ENCODE measurements at regions not wholly inside any gene's neighbourhood (a gene's known extent, or its start where the extent isn't known, plus 50 kb on each side); places are given as distances from the start of the nearest gene placed in this dataset.

DNA sequence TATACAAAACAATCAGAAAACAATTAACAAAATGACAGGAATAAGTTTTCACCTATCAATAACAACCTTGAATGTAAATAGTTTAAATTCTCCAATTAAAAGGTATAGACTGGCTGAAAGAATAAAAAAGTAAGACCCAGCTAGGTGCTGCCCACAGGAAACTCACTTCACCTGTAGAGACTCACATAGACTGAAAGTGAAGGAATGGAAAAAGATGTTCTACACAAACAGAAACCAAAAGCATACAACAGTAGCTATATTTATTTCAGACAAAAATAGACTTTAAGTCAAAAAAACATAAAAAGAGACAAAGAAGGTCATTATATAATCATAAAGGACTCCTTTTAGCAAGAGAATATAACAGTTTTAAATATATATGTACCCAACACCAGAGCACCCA, 152.4 kb upstream of the PWP1 start:
- DNase-seq, result no peak

DNA sequence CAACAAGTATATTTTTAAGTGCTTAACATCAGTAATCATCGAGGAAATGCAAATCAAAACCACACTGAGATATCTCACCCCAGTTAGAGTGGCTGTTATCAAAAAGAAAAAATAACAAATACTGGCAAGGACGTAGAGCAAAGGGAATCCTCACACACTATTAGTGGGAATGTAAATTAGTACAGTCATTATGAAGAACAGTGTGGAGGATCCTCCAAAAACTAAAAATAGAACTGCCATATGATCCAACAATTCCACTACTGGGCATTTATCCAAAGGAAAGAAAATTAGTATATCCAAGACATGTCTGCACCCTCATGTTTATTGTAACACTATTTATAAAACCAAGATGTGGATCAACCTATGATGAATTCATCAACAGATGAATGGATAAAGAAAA, 149.0 kb upstream of the PWP1 start:
- DNase-seq, result no peak

DNA sequence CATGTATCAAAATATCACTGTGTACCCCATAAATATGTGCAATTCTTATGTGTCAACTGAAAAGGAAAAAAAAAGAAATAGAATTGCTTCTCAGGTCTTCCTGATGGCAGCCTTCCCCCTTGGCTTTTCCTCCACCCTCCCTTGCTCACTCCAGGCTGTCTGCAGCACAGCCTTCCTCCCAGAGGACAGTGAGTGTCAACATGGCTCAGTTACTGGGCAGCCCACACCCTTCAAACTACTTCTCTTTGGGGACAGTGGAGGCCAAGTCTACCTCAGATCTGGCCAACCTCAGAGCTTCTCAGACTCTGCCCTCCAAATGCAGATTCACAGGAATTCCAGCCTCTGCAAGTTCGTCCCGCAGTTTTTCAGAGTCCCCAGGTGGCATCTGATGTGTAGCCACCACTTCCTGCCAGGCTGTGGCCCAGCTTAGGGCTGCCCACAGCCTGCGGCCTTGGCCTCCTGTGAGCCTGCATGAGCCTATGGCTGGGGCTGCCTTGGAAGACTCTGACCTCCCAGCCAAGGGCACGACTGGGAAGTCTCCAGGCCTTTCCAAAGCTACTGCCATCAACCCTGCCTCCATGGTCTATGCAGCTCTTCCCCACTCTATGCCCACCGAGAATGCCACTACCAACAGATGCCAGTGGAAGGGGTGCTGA, 148.0 kb upstream of the PWP1 start:
- DNase-seq, result no peak

DNA sequence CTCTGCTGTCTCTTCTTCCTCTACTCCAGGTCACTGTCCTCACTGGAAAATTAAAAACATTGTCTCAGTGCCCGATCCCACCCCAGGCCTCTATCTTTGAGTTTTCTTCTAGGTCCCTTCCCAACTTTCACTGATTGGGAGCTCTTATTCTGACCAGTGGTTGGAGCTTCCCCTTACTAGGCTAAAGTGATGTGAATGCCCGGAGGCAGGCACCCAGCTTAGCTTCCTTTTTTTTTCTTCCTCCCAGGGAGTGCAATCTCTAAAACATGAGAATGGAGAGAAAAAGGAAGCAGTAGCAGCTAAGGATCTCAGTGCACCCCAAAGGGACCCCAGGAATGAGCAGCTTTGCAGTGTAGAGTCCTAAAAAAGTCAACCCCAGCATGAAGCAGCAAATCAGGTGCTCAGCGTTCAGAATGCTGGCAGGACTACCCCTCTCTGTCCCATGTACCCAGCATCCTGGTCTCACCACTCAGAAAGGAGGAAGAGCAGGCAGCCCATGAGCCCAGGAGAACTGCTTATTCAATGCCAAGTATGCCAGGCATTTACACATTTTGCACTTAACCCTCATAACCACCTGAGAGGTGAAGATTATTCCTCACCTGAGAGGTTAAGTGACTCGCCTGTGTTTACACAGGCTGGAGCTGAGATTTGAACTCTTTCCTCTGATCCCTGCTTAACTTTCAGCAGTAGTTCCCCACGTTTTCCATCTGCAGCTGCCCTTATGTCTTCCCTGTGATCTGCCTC, 146.2 kb upstream of the PWP1 start:
- DNase-seq, result no peak

DNA sequence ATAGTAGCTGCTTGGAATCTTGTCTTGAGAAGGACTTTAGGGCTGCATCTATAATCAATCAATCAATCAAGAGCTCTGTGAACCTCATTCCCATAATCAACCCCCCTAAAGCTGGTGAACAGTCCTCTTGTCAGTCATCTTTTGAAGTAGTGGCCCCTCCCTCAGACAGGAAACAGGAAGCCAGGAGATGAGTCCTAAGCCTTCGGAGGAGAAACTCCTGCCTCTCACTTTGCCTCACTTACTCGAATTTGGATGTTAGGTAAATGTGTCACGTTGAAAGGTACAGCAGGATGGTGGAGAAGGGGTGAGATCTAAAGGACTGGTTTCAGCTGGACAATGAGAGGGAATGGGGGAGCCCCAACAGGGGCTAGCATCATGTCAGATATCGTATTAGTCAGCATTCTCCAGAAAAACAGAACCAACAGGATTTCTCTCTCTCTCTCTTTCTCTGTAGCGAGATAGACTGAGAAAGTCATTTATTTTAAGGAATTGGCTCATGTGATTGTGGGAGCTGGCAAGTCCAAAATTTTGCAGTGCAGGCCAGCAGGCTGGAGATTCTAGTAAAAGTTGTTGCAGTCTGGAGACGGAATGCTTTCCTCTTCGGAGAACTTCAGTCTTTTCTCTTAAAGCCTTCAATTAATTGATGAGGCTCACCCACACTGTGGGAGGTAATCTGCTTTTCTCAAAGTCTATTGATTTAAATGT, 144.4 kb upstream of the PWP1 start:
- DNase-seq, result no peak

DNA sequence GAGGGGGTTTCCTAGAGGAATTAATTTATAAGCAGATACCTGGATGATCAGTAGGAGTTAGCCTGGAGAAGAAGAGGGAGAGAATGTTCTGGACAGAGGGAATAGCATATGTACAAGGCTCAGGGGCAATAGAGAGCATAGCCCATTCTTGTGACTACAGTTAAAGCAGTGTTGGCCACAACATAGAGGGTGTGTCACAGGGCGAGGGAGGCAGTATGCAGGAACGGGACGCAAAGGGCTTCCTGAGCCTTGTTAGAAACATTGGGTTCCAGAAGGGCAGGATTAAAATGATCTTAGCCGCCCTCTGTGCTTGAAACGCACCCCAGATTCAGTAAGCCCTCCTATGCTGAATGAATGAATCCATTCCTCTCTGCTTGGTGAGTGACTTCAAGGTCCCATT, 142.2 kb upstream of the PWP1 start:
- DNase-seq, result no peak

DNA sequence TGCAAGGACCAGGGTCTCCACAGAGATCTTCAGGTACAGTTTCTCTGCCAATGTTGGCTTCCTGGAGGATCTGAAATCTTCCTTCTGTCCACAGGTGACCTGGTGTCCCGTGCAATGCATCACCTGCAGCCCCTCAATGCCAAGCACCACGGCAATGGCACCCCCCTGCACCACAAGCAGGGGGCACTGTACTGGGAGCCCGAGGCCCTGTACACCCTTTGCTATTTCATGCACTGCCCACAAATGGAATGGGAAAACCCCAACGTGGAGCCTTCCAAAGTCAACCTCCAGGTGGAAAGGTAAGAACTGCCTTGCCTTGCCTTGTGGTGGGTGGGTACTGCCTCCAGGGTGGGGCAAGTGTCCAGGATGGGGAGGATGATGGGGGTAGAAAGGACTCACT, 141.8 kb upstream of the PWP1 start:
- no peak for DNase-seq

DNA sequence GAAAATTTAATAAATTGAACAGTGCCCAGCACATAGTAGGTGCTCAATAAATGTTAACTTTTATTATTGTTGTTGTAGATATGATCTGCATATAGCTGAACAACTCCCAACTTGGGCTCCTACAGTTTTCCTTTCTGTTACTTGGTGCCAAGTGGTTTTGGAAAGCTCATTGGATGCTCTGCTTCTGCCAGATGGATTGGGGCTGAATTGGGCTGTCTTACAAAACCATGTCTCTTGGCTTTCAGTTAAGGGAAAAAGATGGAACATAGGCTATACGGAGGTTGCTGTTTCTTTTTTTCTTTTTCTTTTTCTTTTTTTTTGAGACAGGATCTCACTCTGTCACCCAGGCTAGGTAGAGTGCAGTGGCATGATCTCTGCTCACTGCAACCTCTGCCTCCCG, 140.7 kb upstream of the PWP1 start:
- no peak for DNase-seq

DNA sequence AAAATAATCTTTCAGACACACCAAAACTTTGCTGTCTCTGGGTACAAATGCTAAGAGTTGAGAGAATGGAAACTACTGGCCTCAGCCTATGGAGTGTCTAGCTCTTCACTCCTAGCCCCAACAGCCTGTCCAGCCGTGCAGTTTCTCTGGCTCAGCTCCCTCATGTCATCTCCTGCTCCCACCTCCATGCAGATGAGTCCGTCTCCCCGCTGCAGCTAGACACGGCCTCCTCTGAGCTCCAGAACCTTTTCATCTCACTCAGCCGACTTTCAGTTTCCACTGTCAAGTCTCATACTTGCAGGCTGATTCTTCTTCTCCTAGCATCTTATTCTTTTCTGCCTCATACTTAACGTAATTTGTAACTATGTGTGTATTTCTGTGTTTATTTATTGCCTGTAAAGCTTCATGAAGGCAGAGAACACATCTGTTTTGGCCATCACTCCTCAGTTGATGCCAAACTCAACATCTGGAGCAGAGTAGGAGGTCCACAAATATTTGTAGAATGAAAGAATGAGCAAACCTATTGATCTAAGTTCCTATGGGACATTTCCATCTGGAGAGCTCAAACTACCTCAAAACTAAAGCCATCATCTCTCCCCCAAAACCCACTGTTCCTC, 139.8 kb upstream of the PWP1 start:
- DNase-seq, result no peak

DNA sequence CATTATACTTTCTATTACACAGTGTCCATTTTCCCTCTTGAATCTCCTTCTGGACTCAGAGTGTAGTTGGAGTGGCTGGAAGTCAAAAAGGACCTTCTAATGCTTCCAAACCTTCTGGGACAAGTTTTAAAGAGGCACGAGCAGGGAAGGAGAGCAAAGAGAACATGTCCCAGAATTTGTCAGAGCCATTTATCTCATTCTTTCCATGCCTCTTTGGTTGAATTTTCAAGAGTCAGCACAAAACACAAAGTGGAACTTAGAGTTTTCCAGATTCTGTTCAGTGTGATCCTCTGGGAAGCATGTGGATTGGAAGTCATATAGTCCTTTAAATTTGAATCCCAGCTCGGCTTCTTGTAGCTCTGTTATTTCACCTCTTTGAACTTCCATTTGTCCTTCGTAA, 138.2 kb upstream of the PWP1 start:
- DNase-seq, result no peak

DNA sequence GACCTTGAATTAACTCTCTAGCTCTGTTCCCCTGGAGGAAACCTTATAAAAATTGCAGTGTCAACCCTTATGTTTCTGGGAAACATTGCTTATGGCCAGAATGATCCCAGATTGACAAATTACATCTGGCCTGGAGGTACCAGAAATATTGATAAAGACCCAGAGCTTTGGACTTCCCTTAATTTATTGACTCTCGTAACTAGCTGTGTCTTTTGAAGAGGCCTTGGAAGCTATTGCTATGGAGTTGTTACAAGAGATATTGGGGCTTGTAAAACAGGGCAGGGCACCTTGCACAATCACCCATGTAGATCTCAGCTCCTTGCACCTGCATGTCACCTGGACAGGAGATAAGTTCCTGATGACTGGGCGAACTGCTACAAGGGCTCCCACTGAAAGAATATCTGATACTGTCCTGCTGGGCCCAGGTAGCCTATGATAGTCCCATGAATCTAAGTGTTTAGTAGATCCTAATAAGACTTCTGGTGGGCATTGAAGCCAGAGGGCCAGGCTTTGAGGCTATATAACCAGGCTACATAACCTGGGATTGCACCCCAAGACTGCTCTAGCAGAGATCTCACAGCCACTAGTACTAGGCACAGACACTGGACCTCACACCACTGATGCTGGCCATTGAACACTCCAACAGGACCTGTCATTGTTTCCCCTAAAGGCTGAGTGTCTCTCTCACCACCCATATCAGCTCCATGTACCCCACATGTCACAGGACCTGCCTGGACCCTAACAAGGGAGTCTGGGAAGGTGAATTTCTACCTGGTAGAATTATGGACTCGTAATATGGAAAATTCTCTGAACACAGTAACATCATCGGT, 135.7 kb upstream of the PWP1 start:
- DNase-seq, result no peak

DNA sequence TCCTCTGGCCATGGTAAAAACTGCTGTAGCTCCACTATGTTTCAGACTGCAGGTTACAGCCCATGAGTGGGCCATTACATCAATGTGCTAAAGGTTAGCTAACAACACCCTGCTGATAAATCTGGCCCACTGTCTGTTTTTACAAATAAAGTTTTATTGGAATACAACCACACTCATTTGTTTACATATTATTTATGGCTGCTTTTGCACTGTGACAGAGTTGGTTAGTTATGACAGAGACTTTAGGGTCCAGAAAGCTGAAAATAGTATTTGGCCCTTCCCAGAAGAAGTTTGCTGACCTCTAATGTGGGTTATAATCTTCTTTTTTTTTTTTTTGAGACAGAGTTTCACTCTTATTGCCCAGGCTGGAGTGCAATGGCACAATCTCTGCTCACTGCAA, 134.2 kb upstream of the PWP1 start:
- no peak for DNase-seq

DNA sequence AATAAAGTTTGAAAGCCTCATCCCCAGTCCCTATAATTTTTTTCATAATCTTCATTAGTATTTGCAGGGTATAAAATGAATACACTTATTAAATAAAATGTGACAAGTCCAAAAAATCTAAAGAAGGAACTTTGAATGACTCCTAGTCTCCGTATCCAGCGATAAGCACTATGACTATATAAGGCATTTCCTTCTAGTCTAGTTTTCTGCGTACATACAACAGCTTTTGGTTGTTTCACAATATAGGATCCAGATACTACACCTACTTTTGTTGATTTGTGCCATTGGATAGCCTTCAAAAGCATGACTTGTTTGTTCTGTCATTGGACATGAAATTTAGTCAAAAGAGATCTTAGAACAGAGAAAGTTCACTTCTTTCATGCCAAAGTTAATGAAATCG, 133.3 kb upstream of the PWP1 start:
- no peak for DNase-seq

DNA sequence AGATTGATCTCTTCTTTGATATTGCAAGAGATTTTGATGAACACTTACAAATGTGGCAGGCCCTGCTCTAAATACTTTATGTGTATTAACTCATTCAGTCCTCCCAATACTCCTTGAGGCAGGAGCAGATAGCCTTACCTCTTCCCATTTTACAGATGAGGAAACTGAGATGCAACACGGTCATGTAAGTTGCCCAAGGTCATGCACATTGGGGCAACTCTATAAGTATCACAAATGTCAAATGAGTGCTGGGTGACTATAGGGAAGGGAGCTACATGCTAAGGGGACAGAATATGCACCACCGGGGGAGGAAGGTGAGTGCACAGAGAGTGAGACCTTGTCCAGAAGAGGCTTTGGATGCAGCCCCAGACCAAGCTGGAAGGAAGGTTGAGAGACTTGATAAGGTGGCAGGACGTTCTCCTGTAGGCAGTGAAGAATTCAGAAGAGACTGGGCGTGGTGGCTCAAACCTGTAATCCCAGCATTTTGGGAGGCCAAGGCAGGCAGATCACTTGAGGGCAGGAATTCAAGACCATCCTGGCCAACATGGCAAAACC, 132.3 kb upstream of the PWP1 start:
- no peak for DNase-seq

DNA sequence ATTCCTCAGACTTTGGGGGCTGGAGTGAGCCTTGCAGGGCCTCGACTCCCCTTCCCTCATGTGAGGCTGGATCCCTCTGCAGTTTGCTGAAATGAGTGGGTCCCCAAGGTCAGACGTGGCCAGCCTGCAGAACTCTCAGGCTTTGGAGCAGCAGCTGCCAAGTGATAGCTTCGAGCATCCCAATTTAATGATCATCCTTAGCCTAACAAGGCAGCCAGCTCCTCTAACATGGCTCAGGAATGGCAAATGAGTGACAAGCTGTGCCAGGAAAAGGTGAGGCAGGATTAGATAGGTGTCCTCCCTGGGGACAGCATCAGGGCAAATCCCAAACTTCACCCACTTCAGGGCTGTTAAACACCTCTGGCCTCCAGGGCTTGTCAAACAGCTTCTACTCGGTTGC, 130.7 kb upstream of the PWP1 start:
- DNase-seq, result no peak

DNA sequence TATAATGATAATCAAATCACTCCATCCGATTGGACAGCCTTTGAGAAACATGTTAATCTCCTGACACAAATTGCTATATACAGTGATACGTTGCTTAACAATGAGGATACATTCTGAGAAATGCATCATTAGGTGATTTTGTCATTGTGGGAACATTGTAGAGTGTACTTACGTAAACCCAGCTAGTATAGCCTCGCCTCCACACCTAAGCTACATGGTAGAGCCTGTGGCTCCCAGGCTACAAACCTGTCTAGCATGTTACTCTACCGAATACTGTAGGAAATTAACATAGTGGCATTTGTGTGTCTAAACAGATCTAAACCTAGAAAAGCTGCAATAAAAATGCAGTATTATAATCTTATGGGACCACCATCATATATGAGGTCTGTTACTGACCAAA, 128.6 kb upstream of the PWP1 start:
- DNase-seq, result no peak

DNA sequence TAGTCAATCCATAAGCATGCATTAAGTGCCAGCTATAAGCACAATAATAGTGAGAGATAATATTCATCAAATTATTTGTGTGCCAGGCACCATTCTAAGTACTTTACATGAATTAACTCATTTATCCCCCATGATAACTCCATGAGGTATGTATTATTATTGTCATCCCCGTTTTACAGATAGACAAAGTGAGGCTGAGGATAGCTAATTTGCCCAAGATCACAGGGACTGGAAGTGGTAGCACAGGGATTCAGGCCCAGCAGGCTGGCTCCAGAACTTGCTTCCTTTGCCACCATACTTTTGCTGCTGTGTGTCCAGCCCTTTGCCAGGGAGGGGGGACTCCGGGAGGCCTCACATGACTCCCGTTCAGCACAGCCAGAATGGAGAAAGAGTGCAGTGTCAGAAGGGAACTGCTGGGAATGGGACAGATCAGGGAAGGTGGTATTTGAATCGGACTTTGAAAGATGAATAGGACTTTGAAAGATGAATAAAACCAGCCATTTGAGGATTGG, 128.0 kb upstream of the PWP1 start:
- DNase-seq, result no peak

DNA sequence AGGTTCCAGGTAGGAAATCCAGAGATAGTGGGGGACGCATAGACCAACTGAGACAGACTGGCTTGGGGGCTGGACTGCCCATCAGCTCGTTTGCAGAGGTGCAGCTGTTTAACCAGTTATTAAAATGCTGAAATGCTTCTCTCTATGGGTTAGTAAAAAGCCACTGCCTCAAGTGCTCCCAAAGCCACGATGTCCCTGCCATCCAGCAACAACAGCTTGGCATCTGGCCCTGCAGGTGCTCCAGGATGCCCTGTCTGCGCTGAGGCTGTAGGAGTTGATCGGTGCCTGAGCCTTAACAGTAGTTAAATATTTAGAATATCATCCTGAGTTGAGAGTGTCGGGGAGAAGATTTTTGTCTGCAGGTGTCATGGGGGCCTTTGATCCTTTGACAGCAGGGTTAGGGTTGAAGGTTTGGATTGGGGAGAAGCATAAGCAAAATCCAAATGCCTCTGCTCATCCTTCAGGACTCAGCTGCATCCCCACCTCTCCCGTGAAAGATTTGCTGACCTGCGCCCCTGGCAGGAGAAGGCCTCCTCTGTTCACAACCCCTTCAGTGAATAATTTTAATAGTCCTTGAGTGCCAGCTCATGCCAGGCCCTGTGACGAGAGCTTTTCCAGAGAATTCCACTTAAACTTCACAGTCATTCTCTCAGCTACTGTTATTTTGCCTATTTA, 127.3 kb upstream of the PWP1 start:
- no peak for DNase-seq

DNA sequence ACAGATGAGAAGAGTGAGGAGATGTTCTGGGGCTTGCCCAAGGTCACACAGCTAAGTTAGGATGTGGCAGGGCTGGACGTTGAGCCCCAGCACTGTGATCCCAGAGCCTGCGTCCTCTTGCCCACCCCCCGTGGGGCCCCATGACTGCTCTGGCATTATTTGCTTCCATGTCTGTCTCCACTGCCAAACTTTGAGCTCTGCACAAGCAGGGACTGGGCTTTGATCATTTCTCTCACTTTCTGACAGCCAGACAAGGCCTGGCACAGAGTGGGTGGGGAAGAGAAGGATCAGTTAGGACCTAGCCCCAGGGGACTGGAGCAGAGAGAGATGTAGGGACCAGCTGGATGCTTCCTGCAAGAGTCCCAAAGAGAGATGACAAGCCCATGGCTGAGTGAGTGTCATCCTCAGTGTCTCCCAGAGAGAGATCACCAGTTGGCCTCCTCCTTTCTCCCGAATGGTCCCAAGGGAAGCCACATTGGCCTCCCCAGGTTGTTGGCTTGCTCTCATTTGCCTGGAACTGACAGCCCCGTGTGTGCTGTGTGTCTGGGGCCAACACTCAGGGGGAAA, 126.7 kb upstream of the PWP1 start:
- no peak for DNase-seq

DNA sequence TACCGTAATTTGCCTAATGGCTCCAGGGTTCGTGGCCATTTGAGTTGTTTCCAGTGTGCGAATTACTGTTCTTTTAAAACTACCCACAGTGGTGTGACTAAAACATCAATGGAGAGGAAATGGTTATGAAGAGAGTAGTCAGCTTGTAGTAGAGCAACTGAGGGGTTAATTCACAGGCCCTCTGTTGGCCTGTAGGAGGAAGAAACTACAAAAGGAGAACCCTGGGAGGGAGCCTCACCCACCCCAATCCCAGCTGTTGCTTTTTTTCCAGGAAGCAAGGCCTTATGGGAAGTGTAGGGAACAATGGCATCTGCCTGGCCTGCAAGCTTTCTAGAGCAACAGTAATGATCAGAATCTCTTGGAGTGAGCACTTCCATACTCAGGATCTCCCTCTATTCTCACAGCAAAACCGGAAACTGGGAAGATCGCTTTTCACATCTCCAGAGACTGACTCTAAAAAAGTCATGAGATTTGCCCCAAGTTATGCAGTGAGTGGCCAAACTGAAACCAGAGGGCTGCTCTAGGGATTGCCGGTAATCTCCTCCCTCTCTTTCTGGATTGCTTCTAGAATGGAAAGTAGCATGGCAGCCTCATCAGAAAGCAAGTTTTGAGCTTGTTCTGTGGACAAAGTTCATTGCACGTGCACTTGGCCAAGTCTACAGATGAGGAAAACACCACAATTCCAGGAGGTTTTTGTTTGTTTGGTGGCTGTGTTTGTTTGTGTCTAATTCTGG, 125.3 kb upstream of the PWP1 start:
- no peak for DNase-seq

DNA sequence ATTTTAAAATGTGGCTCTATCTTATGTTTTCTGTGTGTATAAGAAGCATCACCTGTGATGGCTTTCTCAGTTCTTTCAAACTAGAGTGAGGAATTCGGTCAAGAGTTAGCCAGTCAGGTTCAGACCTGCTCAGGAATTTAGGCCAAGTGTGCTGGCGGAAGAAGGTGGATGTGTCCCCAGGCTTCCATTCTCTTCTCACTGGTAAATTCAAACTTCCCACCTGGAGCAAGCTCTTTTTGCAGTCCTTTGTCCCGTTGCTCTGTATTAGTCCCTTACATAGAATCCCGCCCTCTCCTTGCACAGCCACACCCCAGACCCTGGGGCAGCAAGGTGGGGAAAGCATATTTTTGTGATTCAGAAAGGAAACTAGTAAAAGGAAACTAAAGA, 124.7 kb upstream of the PWP1 start:
- no peak for DNase-seq

All from SW 1271 (cell line).